Renal cortical epithelial cell (primary cell): ENCODE measurements at regions not wholly inside any gene's neighbourhood (a gene's known extent, or its start where the extent isn't known, plus 50 kb on each side); places are given as distances from the start of the nearest gene placed in this dataset.

Source experiments
- DNase-seq: peaks from one replicate; pipeline ENCODE4 v3.0.0-alpha.2; 2011; ENCODE audit warnings: low read depth

- no peak for DNase-seq
Observed at GRCh38 chr10:92792661-92793060, 55.7 kb upstream of the EXOC6 start.
